ENCODE measurements at regions not wholly inside any gene's neighbourhood (a gene's known extent, or its start where the extent isn't known, plus 50 kb on each side); places are given as distances from the start of the nearest gene placed in this dataset.

DNA sequence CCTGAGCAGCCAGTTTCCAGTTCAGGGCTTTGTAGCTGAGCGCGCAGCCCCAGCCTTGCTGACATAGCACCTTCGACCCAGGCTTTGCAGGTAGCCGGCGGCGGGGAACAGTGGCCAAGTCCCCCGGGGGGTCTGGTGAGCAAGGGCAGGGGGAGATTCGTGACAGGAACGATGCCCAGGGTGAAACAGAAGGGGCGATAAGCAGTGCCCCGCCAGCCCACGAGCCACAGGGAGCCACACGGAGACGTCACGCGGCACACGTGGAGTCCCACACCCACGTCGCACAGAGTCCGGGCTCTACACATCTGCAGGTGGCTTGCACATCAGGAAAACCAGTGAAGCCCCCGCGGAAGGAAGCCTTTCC lies 127.2 kb downstream of the SOX1 start:
- TF ChIP-seq POLR2A (IDR thresholded peaks at IDR 0.05) (no peak), EP300 (IDR thresholded peaks at IDR 0.05) (no peak)
- TF ChIP-seq, protein P1, sequence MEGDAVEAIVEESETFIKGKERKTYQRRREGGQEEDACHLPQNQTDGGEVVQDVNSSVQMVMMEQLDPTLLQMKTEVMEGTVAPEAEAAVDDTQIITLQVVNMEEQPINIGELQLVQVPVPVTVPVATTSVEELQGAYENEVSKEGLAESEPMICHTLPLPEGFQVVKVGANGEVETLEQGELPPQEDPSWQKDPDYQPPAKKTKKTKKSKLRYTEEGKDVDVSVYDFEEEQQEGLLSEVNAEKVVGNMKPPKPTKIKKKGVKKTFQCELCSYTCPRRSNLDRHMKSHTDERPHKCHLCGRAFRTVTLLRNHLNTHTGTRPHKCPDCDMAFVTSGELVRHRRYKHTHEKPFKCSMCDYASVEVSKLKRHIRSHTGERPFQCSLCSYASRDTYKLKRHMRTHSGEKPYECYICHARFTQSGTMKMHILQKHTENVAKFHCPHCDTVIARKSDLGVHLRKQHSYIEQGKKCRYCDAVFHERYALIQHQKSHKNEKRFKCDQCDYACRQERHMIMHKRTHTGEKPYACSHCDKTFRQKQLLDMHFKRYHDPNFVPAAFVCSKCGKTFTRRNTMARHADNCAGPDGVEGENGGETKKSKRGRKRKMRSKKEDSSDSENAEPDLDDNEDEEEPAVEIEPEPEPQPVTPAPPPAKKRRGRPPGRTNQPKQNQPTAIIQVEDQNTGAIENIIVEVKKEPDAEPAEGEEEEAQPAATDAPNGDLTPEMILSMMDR (IDR thresholded peaks at IDR 0.05), result no peak
